Mucosa of rectum (tissue), 2 donors: ENCODE measurements at regions not wholly inside any gene's neighbourhood (a gene's known extent, or its start where the extent isn't known, plus 50 kb on each side); places are given as distances from the start of the nearest gene placed in this dataset.

Experiments
- H3K27ac ChIP-seq, 2 donors: one replicate each; pipeline ENCODE4 v1.7.0; 2013; ENCODE audit warnings: inconsistent platforms in 2 of 2, low read depth in 2 of 2, low read length in 2 of 2
- H3K27me3 ChIP-seq, 2 donors: one replicate each; pipeline ENCODE4 v1.7.0; 2013; ENCODE audit warnings: low read length in 2 of 2; ENCODE audit not compliant: control insufficient read depth in 2 of 2, insufficient read depth in 2 of 2
- H3K36me3 ChIP-seq, 2 donors: one replicate each; pipeline ENCODE4 v1.7.0; 2013; ENCODE audit warnings: low read length in 2 of 2; ENCODE audit not compliant: control insufficient read depth in 2 of 2, insufficient read depth in 2 of 2
- H3K4me1 ChIP-seq, 2 donors: one replicate each; pipeline ENCODE4 v1.7.0; 2013; ENCODE audit warnings: low read length in 2 of 2, mild to moderate bottlenecking in 1 of 2; ENCODE audit not compliant: control insufficient read depth in 2 of 2, insufficient read depth in 2 of 2
- H3K4me3 ChIP-seq, 2 donors: one replicate each; pipeline ENCODE4 v1.7.0; 2013; ENCODE audit warnings: low read length in 2 of 2
- H3K9ac ChIP-seq, 2 donors: one replicate each; pipeline ENCODE4 v1.7.0; 2013; ENCODE audit warnings: low read length in 2 of 2, low read depth in 1 of 2, mild to moderate bottlenecking in 1 of 2
- H3K9me3 ChIP-seq, 2 donors: one replicate each; pipeline ENCODE4 v1.7.0; 2013; ENCODE audit warnings: low read length in 2 of 2; ENCODE audit not compliant: control insufficient read depth in 2 of 2
- donor health status: healthy.
- donor health status: Normal muscosa, but diverticular disease.

DNA sequence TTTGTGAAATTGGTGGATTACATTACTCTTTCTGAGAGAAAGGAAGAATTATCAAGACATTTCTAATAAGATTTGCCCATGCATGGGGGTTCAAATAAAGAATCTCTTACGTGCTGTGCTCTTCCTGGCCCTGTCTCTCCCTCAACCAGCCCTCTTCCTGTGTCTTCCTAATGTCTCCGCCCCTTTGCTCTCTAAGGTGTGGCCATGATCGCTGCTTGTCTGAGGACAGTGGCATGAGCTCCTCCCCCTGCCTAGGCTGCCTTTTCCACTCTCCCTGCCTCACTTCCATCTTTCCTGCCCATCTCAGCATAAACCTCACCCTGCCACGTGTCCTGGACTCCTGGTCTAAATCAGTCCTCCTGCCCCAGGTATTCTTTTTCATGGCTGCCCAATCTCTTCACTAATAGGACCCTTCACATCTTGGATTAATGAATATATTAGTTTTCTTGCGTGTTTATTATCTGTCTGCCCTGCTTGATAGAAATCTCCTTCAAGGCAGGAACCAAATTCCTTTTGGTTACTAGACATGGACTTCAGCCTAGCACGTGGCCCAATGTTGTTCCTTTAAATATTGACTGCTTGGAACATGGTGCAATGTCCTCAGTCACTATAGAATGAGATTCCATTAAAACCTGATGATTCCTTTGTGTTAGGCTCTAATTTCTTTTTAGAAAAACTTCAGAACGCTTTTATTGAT, 122.3 kb downstream of the MTRR start:
- H3K27ac ChIP-seq, result no peak overlapping the region
- H3K4me1 ChIP-seq, result no peaks in the 10 kb centered on the region
- no peaks in the 10 kb centered on the region for H3K9me3 ChIP-seq
- H3K9ac ChIP-seq, result no peak overlapping the region
- no peak overlapping the region for H3K4me3 ChIP-seq
- H3K36me3 ChIP-seq, result no peaks in the 10 kb centered on the region
- H3K27me3 ChIP-seq, result no peaks in the 10 kb centered on the region

GRCh38 chr5:7995688-7996294, 126.8 kb downstream of the MTRR start:
- Histone ChIP-seq H3K4me3 (no peak overlapping the region), H3K9me3 (no peaks in the 10 kb centered on the region), H3K9ac (no peak overlapping the region), H3K27ac (no peak overlapping the region), H3K36me3 (no peaks in the 10 kb centered on the region), H3K27me3 (no peaks in the 10 kb centered on the region), H3K4me1 (no peaks in the 10 kb centered on the region)

- H3K27me3 ChIP-seq, result no peaks in the 10 kb centered on the region
- H3K9me3 ChIP-seq, result no peaks in the 10 kb centered on the region
- no peak overlapping the region for H3K4me3 ChIP-seq
- H3K27ac ChIP-seq, result no peak overlapping the region
- H3K4me1 ChIP-seq, result no peaks in the 10 kb centered on the region
- H3K9ac ChIP-seq, result no peak overlapping the region
- no peaks in the 10 kb centered on the region for H3K36me3 ChIP-seq
These were observed 136.5 kb downstream of the MTRR start for GRCh38 chr5:8005416-8005815.

DNA sequence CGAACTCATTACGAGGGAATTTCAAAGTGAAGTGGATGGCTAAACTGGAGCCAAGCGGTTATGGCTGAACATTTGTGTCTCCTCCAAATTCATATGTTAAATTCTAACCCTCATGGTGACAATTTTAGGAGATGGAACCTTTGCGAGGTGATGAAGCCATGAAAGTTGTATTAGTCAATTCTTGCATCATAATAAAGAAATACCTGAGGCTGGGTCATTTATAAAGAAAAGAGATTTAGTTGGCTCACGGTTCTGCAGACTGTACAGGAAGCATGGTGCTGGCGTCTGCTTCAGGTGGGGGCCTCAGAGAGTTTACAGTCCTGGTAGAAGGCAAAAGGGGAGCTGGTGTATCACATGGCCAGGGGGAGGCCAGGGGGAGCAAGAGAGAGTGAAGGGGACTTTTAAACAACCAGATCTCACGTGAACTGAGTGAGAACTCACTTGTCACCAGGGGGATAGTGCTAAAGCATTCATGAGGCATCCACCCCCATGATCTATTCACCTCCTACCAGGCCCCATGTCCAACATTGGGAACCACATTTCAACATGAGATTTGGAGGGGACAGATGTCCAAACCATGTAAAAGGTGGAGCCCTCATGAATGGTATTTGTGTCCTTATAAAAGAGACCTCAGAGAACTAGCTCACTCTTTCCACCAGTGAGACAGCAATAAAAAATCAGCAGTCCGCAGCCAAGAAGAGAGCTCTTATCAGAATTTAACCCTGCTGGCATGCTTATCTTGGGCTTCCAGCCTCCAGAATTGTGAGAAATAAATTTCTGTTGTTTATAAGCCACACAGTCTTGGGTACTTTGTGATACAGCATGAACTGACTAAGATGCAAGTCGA, 143.4 kb downstream of the MTRR start:
- Histone ChIP-seq H3K27ac (no peak overlapping the region), H3K27me3 (no peaks in the 10 kb centered on the region), H3K9ac (no peak overlapping the region), H3K4me3 (no peak overlapping the region), H3K9me3 (no peaks in the 10 kb centered on the region), H3K36me3 (no peaks in the 10 kb centered on the region), H3K4me1 (no peaks in the 10 kb centered on the region)

DNA sequence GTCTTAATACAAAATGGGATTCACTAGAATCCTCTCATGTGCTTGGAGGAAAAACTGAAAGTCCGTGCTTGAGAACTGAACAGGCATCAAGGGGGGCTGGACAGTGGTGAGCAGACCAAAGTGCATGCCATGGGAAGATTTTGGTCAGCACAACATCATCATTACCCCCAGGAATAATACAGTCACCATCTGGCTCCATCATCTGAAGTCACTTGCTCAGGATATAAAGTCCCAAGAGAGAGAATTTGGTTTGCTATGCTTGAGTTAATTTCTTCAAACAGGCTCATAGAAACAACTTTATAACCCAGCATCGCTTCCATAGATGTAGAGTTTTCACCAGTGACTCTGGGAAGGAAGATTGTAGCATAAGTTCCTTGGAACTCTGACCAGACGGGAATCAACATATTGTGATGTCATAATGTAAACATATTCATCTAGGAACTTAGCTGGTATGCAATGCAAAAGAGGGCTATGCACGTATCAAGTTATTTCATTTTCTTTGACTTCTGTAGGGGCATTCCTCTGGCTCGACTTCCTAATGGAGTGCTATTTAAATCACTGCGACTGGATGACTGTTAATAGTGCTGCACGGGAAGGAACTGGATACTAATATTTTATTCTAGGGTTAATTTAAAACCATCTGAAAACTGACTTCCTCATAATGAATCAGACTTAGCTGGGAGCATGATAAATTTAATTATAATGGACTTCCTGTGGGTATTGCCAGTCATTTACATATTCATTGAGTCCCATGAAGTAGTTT, 145.2 kb downstream of the MTRR start:
- H3K9ac ChIP-seq, result no peak overlapping the region
- no peaks in the 10 kb centered on the region for H3K9me3 ChIP-seq
- H3K4me3 ChIP-seq, result no peak overlapping the region
- no peaks in the 10 kb centered on the region for H3K27me3 ChIP-seq
- H3K36me3 ChIP-seq, result no peaks in the 10 kb centered on the region
- no peak overlapping the region for H3K27ac ChIP-seq
- no peaks in the 10 kb centered on the region for H3K4me1 ChIP-seq

GRCh38 chr5:8019719-8020218, 150.8 kb downstream of the MTRR start:
- no peaks in the 10 kb centered on the region for H3K36me3 ChIP-seq
- H3K27me3 ChIP-seq, result no peaks in the 10 kb centered on the region
- no peak overlapping the region for H3K27ac ChIP-seq
- H3K9me3 ChIP-seq, result no peaks in the 10 kb centered on the region
- no peaks in the 10 kb centered on the region for H3K4me1 ChIP-seq
- H3K9ac ChIP-seq, result no peak overlapping the region
- H3K4me3 ChIP-seq, result no peak overlapping the region

GRCh38 chr5:8020861-8021514, 152.0 kb downstream of the MTRR start:
- Histone ChIP-seq H3K9me3 (no peaks in the 10 kb centered on the region), H3K36me3 (no peaks in the 10 kb centered on the region), H3K4me1 (no peaks in the 10 kb centered on the region), H3K27ac (no peak overlapping the region), H3K9ac (no peak overlapping the region), H3K27me3 (no peaks in the 10 kb centered on the region), H3K4me3 (no peak overlapping the region)

DNA sequence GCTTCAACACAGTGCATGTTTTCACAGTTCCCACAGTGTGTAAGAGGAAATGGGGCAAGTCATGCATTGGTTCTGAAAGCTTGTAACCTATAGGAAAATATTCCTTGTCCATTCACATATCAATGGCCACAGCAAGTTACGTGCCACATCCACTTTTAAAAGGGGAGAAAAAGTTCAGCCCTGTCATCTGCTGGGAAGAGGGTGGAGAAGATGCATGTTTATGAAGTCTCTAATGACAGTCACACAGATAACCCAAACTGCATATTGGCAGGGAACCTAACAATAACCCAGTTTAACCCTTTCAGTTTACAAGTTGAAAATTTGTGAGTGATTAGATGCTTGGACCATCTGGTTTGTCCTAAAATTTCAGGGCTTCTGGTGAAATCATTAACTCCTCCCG, 159.3 kb downstream of the MTRR start:
- no peak overlapping the region for H3K4me3 ChIP-seq
- no peak overlapping the region for H3K9ac ChIP-seq
- H3K36me3 ChIP-seq, result no peaks in the 10 kb centered on the region
- no peaks in the 10 kb centered on the region for H3K27me3 ChIP-seq
- H3K27ac ChIP-seq, result no peak overlapping the region
- no peaks in the 10 kb centered on the region for H3K4me1 ChIP-seq
- H3K9me3 ChIP-seq, result no peaks in the 10 kb centered on the region

DNA sequence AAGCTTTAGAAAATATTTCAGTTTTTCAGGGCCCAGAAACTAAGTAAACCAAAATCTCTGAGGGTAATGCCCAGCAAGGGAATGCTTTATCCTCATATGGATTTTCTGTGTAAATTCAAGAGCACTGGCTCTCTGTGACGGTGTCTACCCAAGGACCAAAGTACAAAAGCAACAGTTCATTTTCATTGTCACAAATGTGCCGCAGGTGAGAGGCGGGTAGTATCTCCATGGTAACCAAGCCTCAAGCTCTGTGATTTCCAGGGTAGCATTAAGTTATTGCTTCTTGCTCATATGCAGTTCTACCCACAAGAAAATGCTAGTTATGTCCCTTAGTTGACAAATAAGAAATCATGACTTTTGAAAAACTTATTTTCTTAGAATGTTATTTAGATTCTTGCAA, 164.3 kb downstream of the MTRR start:
- H3K9me3 ChIP-seq, result no peaks in the 10 kb centered on the region
- H3K4me1 ChIP-seq, result no peaks in the 10 kb centered on the region
- H3K36me3 ChIP-seq, result no peaks in the 10 kb centered on the region
- H3K9ac ChIP-seq, result no peak overlapping the region
- H3K27me3 ChIP-seq, result no peaks in the 10 kb centered on the region
- no peak overlapping the region for H3K4me3 ChIP-seq
- no peak overlapping the region for H3K27ac ChIP-seq
